PC-3 (cell line): ENCODE measurements at regions not wholly inside any gene's neighbourhood (a gene's known extent, or its start where the extent isn't known, plus 50 kb on each side); places are given as distances from the start of the nearest gene placed in this dataset.

Experiments
- CTCF ChIP-seq: fragments of 300-600 bp; sonication (generic); conservative IDR thresholded peaks from 2 replicates; pipeline ENCODE4 v1.5.1; 2017; ENCODE audit warnings: antibody characterized with exemption, low read depth, mild to moderate bottlenecking, low read length
- EZH2 ChIP-seq: fragments of 300-600 bp; sonication (generic); IDR thresholded peaks from one replicate; pipeline ENCODE4 v1.6.1; 2017; ENCODE audit warnings: antibody characterized with exemption, mild to moderate bottlenecking, low read length; ENCODE audit not compliant: unreplicated experiment

DNA sequence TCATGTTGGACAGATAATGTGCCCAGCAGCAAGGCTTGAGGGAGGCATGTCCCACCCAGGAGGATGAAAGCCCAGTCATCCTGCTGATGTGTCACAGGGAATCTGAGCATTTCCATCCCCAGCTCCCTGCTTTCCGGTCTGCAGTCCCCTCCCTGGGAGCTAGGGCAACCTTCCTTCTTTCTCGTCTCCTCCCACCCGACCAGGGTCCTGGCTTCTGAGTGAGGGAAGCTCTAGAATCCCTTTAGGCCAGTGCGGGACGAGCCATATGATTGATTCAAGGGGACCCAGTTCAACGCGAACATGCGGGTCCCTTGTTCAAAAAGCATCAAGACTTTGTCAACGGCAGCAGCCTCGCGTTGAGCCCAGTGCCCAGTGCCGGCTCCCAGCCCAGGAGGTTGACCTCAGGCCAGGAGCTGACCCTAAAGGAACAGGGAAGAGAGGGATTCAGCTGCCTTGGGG lies 96.7 kb upstream of the TMPRSS2 start:
- TF ChIP-seq EZH2, result no peak
- no peak for TF ChIP-seq CTCF
